GM19351 (cell line): ENCODE measurements at regions not wholly inside any gene's neighbourhood (a gene's known extent, or its start where the extent isn't known, plus 50 kb on each side); places are given as distances from the start of the nearest gene placed in this dataset.

Experiments used
- ATAC-seq: cut with Tn5 transposase; IDR thresholded peaks from one replicate; pipeline ENCODE4 v1.9.1; 2021; ENCODE audit warnings: mild to moderate bottlenecking, moderate library complexity; ENCODE audit not compliant: unreplicated experiment

DNA sequence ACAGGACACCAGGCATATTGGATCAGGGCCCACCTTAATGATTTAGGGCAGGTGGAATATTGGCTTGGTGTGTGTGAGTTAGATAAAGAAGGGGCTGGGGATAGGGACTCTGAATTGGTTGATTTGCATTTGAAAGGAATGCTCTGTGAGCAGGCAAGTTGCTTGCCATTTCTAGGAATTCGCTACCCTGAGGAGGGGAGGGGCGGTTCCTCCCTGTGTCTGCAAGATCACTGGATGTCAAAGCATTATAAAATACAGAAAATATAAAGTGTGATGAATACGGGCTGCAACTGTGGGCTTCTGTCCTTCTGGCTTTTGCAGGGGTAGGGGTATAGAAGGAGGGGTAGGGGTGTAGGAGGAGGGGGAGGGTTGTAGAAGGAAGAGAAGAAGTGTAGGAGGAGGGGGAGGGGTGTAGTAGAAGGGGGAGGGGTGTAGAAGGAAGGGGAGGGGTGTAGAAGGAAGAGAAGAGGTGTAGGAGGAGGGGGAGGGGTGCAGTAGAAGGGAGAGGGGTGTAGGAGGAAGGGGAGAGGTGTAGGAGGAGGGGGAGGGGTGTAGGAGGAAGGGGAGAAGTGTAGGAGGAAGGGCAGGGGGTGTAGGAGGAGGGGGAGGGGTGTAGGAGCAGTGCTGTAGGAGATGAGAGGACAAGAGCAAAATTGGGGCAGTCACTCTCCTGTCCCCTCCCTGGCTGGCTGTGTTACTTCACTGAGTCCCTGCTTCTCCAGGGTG, 238.0 kb upstream of the COPS8 start:
- ATAC-seq: no peak

DNA sequence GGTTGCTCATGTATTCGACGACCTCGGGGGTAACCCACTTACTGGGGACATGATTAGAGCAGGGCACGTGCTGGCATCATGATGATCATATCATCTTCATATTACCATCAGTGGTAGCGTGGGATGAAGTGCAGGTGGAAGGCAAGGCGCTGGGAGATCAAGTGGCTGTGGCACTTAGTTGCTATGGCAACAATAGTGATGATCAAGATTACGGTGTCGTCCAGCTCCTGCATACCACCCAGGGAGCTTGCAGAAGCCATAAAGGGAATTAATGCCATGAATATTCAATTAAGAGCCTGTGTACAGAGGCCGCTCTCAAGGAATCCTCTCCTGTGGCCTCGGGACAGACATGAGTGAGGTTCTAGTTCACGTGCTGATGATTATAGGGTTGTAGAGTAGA, 237.2 kb upstream of the COPS8 start:
- no peak for ATAC-seq

DNA sequence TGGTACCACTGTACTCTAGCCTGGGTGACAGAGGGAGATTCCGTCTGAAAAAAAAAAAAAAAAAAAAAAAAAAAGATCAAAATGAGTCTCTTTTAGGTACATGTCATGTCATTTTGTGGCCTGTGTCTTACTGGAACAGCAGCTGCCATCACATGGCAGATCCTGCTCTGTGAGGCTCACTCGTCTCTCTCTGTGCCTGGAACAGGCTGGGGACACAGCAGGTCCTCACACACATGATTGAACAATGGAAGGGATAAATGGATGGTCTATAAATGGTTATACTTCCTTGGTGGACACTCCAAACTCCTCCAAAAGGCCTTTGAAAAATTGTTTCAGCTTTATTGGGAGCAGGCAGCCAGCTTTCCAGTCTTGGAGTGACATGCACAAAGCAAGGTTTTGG, 236.2 kb upstream of the COPS8 start:
- no peak for ATAC-seq

DNA sequence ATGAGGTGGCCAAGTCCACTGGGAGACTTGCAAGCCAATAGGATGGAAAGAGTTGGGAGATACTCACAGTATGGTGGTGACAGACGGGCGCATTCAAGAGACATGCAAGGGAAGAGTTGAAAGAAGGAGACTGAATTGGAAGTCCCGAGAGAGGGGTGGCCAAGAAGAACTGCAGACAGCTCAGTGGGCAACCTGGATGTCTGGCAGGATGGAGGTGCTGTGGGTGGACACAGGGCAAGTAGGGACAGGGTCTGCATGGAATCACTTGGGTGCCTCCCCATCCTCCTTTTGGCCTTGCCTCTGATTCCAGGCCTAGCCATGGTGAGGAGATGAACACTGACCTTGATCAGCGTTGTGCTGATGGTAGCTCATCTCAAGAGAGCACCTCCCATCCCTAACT, 235.7 kb upstream of the COPS8 start:
- no peak for ATAC-seq

DNA sequence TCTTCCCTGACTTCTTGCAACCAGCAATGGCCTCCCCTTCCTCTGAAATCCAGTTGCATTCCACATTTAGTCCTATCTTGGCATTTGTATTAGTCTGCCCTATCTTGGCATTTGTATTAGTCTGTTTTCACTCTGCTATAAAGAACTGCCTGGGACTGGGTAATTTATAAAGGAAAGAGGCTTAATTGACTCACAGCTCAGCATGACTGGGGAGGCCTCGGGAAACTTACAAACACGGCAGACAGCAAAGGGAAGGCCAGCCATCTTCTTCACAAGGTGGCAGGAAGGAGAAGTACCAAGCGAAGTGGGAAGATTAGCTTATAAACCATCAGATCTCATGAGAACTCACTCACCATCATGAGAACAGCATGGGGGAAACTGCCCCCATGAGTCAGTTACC, 234.5 kb upstream of the COPS8 start:
- ATAC-seq: no peak

DNA sequence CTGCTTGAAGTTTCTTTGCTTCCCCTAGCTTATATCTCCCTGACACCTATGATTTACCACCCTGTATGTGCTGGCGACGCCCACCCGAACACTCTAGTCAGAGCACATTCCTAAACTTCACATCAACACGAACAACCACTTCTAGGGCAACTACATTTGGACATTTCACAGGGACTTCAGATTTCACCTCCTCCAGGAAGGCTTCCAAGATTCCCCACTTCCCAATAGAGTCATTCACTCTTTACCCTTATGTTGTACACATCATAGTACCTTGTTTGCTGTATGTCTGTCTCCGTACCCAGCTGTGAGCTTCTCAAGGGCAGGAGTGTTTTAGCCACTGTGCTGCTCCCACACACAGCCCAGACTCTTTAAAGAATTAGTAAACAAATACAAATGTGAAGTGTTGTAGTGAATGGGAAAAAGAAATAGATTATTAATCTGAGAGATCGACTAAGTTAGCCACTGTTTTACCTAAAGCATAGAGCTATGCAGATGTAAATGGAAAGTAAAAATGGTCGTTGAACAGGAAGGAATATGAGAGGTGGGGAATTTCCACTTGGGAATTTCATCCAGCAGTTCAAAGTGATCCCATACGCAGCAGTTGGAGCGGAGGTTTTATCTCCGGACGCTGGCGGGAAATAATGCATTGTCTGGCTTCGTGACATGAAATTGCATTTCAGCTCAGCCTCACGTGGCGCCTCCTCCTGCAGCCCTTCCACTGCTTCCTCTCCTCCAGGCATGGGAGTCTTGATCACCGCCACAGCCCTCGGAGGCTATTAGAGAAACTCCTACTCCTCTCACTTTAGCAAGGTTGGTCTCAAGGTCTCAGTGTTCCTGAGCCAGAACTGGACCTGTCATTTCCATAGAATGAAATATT, 233.4 kb upstream of the COPS8 start:
- ATAC-seq: no peak

DNA sequence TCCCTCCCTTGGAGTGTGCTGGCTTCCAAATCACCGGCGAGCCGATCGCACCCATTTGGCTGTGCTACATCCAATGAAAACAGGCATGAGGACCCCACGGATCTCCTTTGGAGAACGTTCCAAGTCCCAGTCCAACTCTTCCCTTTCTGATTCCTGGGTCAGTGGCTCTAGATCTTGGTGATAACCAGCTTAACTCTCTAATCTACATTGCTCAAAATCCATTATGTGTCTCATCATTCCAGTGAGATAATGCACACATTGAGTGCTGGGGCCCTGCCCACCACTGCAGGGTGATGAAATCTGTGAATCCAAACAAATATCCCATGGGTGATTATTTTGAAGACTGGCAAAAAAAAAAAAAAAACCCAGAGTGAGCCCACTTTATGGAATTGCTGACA, 232.7 kb upstream of the COPS8 start:
- ATAC-seq: no peak

DNA sequence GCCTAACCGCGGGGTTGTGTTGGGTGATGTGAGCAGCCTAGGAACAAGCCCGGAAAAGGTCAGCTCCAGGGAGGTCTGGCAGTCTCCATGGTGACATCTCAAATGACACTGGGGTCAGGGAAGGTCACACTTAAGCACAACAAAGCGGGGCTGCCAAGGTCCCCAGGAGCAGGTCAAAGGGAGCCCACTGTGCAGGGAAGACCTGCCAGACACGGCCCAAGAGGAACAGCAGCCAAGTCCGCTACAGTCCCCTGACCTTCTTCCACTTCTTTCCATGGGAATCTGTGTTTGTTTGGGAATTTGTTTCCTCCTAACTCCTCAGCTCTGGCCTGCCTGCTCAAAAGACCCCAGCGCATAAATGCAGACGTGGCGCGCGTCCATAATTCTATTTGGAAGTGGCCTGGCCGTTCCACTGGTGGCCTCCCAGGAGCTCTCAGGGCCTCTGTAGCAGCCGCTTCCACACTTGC, 232.1 kb upstream of the COPS8 start:
- ATAC-seq: no peak

DNA sequence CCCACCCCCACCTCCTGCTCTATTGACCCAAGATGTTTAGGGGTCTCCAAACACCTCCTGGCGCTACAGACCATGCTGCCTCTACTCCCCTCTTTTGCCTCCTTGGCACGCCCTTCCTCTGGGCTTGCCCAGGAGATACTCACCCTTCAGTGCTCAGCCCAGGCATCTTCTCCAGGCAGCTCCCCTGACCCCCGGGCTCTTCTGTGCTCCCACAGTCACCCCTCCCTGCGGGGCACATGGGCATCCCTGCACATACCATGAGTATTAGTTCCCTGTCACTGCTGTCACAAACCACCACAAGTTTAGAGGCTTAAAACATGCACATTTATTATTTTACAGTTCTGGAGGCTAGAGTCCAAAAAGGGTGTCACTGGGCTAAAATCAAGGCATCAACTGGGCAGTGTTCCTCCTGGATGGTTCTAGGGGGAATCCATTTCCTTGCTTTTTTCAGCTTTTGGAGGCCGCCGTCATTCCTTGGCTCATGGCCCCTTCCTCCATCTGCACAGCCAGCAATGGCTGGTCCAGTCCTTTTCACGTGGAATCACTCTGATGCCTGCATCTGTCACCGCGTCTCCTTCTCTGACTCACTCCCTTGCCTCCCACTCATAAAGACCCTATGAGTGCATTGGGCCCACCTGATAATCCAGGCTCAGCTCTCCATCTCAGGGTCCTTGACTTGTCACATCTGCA, 230.4 kb upstream of the COPS8 start:
- ATAC-seq: no peak

DNA sequence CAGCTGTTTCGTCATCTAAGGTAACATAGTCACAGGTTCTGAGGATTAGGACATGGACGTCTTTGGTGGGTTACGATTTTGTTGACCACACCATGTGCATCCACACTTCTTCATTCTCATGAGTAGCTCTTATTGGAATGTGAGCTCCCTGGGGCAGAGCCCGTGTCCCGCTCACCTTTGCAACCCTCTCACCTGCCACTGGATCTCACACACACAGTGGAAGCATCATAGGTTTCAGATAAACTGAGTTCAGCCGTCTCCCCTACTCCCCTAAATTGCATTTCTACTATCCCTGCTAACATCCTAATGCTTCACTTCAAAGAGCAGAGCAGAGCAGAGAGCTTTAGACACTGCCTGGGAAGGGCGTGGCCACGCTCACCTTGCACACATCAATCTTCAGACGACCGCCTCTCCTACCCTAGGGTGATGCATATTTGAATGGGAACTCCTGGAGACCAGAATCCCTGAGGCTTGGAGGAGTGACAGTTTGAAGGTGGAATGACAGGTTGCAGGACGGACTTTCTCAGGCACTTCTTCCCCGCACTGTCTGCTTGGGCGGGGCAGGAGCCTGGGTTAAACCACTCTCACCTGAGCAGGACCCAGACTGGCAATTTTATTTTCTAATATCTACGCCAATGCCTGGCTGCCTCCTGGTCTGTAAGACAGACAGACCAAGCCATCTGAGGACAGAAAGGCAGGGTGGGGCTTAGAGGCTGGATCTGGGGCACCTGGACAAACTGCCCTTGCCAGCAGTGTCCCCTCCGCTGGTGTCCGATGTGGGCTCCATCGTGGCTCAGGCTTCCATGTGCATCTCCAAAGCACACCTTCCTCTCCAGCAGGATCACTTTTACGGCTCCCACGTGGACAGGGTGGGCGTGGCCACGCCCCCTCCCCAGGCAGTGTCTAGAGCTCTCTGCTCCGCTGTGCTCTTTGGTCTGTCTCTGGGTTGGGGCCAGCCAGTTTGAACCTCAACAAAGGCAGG, 229.5 kb upstream of the COPS8 start:
- ATAC-seq: no peak

DNA sequence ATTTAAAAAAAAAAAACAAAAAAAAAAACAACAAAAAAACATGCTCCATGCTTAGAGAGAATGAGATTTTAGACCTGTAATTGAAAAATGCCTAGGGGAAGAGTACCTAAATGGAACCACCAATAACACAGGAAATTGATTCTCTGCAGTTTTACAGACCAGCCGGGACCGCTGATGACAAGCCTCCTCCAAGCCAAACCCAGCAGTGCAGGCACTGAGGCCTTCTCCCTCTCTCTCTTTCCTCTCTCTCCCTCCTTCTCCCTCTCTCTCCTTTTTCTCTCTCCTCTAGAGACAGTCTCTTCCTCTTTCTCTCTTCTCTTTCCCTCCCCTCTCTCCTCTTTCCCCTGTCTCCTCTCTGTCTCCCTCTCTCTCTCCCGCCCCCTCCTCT, 228.8 kb upstream of the COPS8 start:
- ATAC-seq: no peak

DNA sequence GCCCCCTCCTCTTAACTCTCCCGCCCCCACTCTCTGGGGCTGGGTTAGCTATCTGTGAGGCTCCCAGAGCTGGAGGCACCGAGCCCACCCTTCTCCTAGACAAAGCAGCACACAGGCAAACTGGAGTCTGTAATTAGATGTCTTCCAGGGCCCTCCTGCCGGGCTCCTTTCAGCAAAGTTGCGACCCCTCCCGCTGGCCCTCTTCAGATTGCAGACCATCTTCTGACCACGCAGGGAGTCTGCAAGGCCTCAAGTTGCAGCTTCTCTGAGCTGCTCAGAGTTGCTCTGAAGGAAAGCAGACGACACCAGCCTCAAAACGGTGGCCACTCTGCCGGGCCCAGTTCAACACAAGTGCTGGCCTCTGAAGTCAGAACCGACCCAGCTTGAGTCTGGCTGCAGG, 228.4 kb upstream of the COPS8 start:
- no peak for ATAC-seq

DNA sequence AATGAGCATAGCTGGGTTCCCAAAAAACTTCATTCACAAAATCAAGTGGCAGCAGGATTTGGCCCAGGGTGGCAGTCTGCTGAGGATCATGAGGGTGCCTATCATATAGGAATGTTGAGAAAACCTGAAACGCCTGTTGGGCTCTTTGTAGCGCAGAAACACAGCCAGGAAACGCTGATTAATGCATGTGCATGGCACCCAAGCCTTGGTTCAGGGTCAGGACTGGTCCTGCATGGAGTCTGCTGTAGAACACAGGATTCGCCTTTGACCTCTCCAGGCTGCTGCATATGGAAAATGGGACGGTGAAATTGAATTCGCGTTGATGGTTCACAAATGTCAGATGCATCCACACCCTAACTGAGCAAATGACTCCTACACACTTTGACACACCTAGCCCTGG, 227.9 kb upstream of the COPS8 start:
- no peak for ATAC-seq

DNA sequence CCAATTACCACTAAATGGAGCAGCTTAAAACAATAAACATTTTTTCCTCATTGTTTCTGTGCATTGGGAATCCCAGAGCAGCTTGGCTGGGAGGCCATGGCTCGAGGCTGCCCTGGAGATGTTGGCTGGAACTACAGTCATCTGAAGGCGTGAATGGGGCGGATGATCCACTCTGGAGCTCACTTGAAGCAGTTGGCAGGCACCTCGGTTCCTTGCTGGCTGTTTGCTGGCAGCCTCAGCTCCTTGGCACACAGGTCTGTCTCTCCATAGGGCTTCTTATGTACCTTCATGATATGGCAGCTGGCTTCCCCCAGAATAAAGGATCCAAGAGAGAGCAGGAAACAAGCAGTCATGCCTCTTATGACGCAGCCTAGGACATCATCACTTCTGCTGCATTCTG, 227.0 kb upstream of the COPS8 start:
- no peak for ATAC-seq

DNA sequence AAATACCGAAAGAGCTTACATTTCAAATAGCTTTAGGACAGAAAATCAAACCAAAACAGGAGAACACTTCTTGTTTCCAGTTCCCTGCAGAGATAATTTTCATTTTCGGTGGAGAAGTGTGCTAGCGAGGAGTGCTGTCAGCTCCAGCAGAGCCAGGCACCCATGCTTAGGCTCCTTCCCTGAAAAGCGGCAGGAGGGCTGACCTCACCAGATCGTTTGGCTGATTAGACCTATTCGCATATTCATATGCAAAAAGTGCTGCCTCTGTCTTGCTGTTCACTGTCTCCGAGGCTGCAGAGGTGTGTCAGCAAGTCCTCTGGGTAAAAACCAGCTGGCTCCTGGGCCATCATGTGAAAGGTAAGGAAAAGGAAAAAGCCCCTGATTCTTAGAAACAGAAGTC, 225.8 kb upstream of the COPS8 start:
- ATAC-seq: no peak

DNA sequence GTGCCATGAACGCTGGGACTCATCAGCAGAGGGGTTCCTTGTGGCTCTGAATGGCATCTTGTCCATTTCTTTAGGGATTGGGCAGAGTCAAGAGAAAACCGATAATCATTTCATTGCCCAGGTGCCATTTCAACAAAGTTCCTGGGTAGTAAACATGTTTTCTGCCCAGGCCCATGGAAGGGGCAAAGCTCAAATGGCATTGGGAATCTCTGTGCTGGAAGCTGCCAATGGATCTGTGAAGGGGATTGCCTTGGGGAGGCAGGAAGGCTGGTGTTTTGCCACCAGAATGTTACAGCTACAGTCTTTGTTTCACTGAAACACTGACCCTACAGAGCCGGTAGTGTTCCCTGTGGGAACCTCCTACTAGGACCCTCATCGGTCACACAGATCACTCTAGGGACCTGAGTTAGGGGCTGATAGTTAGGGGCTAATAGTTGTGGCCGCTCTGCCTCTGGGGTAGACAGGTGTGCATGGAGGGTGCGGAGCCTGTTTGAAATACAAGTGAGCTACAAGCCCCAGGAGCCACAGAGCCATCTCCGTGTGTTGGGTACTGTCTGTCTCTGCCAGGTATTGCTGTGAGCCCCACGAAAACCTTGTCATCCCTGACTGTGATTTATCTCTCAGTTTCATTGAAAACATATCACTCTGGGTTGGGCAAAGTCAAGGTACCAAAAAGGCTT, 224.4 kb upstream of the COPS8 start:
- no peak for ATAC-seq

DNA sequence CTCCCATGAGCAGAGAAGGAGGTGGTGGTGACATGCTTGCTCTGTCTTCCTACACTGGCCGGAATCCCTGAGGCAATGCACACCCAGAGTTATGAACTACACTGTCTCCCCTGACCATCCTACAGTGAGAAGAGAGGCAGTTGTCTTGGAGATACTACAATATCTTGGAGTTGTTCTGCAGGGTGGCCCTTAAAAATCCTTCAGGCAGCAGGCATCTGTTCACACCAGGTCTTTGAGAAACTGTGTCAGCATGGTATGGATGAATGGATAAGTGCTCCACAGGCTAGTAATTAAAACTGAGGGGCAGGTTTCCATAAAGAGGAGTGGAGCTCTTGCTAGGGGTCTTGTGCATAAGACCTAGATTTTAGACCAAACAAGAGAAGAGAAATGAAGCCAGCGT, 223.7 kb upstream of the COPS8 start:
- no peak for ATAC-seq

DNA sequence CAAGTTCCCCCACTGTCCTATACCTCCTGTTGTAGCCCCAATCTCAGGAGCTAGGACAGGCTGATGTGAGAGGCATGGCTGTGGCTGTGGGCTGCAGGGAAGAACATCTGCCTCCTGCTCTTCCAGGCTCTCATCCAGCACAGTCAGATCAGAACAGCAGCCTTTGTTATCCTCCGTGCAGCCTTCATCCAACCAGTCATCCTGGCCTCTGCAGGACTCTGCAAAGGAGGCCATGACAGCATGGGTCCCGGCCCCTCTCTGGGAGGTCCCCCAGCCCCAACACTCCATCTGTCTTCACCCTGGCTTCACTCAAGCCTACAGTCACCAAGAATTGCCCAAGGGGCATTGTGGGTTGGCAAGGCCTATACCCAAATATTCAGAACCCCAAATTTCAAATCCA, 223.2 kb upstream of the COPS8 start:
- ATAC-seq: no peak

DNA sequence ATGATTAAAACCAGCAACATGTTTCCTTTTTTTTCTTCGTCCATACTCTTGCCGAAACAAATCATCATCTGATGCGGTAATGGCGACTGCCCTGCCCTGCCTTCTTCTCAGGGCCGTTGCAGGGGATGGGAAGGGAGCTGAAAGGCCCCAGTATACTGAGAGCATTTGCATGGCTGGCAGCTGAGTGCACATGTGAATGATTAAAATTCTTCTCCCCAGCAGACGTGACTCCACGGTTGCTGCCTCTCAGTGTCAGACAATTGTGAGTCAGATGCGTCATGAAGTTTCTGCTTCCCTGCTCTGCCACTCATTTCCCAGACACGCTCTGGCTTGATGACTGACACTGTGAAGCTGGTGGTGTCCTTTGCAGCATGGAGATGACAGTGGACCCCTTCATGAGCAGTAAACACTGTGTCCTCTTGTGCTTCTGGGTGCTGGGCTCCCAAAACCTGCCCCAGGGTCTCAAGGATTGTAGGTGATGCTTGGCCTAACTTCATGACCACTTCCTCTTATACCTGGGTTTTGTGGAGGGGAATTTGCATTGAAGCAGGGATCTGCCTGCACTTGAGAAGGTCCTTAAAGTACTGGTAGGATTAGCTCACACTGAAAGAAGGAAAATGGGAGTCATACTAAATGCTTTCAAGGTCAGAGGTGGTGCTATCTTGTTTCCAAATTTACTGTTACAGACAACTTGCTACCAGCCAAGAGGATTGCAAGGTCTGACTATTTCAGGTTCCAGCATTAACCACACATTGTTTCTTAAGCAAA, 222.5 kb upstream of the COPS8 start:
- peak; percentile 74 for ATAC-seq
